Lung (tissue), 11 donors: ENCODE measurements at regions not wholly inside any gene's neighbourhood (a gene's known extent, or its start where the extent isn't known, plus 50 kb on each side); places are given as distances from the start of the nearest gene placed in this dataset.

Experiments used
- ATAC-seq: fragments of 200-7000 bp; cut with Tn5 transposase; one replicate; pipeline ENCODE4 v1.9.1; 2020; ENCODE audit warnings: moderate number of reproducible peaks; ENCODE audit not compliant: insufficient read depth, low FRiP score
- DNase-seq, 3 donors: peaks; one replicate each; pipeline ENCODE4 v3.0.0-alpha.2; 2013 to 2017
- H3K27ac ChIP-seq, 2 donors: one replicate each; pipeline ENCODE4 v1.5.1; 2013; ENCODE audit warnings: mild to moderate bottlenecking in 2 of 2, moderate library complexity in 2 of 2, control low read depth in 1 of 2, inconsistent platforms in 1 of 2, low read depth in 1 of 2, low read length in 1 of 2
- H3K27me3 ChIP-seq, 3 donors: one replicate each; pipeline ENCODE4 v1.5.1; 2013; ENCODE audit warnings: low read length in 2 of 3; ENCODE audit not compliant: control insufficient read depth in 3 of 3, insufficient read depth in 3 of 3
- H3K36me3 ChIP-seq, 4 donors: one replicate each; pipeline ENCODE4 v1.5.1; 2013; ENCODE audit warnings: low read length in 4 of 4, mild to moderate bottlenecking in 1 of 4, moderate library complexity in 1 of 4; ENCODE audit not compliant: control insufficient read depth in 4 of 4, insufficient read depth in 4 of 4
- H3K4me1 ChIP-seq, 5 donors: one replicate each; pipeline ENCODE4 v1.5.1; 2013; ENCODE audit warnings: low read length in 5 of 5, mild to moderate bottlenecking in 2 of 5, moderate library complexity in 1 of 5; ENCODE audit not compliant: control insufficient read depth in 5 of 5, insufficient read depth in 5 of 5
- H3K4me3 ChIP-seq: one replicate; pipeline ENCODE4 v1.5.1; 2013; ENCODE audit warnings: mild to moderate bottlenecking, control low read depth, moderate library complexity
- H3K9ac ChIP-seq, 2 donors: one replicate each; pipeline ENCODE4 v1.5.1; 2013; ENCODE audit warnings: low read length in 2 of 2, control low read depth in 1 of 2; ENCODE audit not compliant: insufficient read depth in 1 of 2
- H3K9me3 ChIP-seq, 4 donors: one replicate each; pipeline ENCODE4 v1.5.1; 2013; ENCODE audit warnings: low read length in 3 of 4, mild to moderate bottlenecking in 1 of 4, moderate library complexity in 1 of 4; ENCODE audit not compliant: control insufficient read depth in 4 of 4, insufficient read depth in 3 of 4
- WGBS, 2 donors: extraction: QIAGEN DNeasy Blood & Tissue Kit; methylation state at CpG; one replicate each; pipeline ENCODE4 v1.1.7; 2013; 5-methylcytosine and 5-hydroxymethylcytosine counted together
- TF ChIP-seq, protein P1 (sequence below): IDR thresholded peaks from 2 replicates; pipeline ENCODE4 v1.5.1; 2012; ENCODE audit warnings: mild to moderate bottlenecking; ENCODE audit errors: control extremely low read depth, extremely low read depth
- donor health status: control.
- donor health status: control.
- donor health status: Bipolar disorder and iron deficiency.
- donor health status: healthy.
- donor health status: DM: yes; HTN: yes; CAD: no.

GRCh38 chr18:53920312-53921075, 304.0 kb downstream of the MBD2 start:
- no peak for DNase-seq
- ATAC-seq, result no peak

GRCh38 chr18:53918091-53918490, 306.4 kb downstream of the MBD2 start:
- H3K36me3 ChIP-seq, result no peaks in the 10 kb centered on the region
- ATAC-seq (no peak), DNase-seq (no peak)
- H3K9ac ChIP-seq, result no peak overlapping the region
- H3K9me3 ChIP-seq, result peaks cover 0 to 2% (median 0%) of the 10 kb centered on the region in 4 donors
- no peak overlapping the region for H3K4me3 ChIP-seq
- TF ChIP-seq, protein P1, sequence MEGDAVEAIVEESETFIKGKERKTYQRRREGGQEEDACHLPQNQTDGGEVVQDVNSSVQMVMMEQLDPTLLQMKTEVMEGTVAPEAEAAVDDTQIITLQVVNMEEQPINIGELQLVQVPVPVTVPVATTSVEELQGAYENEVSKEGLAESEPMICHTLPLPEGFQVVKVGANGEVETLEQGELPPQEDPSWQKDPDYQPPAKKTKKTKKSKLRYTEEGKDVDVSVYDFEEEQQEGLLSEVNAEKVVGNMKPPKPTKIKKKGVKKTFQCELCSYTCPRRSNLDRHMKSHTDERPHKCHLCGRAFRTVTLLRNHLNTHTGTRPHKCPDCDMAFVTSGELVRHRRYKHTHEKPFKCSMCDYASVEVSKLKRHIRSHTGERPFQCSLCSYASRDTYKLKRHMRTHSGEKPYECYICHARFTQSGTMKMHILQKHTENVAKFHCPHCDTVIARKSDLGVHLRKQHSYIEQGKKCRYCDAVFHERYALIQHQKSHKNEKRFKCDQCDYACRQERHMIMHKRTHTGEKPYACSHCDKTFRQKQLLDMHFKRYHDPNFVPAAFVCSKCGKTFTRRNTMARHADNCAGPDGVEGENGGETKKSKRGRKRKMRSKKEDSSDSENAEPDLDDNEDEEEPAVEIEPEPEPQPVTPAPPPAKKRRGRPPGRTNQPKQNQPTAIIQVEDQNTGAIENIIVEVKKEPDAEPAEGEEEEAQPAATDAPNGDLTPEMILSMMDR, result no peak
- no peaks in the 10 kb centered on the region for H3K27me3 ChIP-seq
- no peak overlapping the region for H3K27ac ChIP-seq
- no peaks in the 10 kb centered on the region for H3K4me1 ChIP-seq
- WGBS, 2 donors, result 58 to 77% methylated on average over 2 of the region's 2 CpGs

More at GRCh38 chr18:53920312-53921075, 304.0 kb downstream of the MBD2 start:
- H3K4me3 ChIP-seq, result no peak overlapping the region
- 90 to 93% methylated on average over 25 of the region's 25 CpGs for WGBS, 2 donors
- no peaks in the 10 kb centered on the region for H3K36me3 ChIP-seq
- peaks cover 0 to 2% (median 0%) of the 10 kb centered on the region in 4 donors for H3K9me3 ChIP-seq
- H3K27ac ChIP-seq, result no peak overlapping the region
- H3K9ac ChIP-seq, result no peak overlapping the region
- TF ChIP-seq, protein P1, result no peak
- no peaks in the 10 kb centered on the region for H3K27me3 ChIP-seq
- H3K4me1 ChIP-seq, result no peaks in the 10 kb centered on the region

DNA sequence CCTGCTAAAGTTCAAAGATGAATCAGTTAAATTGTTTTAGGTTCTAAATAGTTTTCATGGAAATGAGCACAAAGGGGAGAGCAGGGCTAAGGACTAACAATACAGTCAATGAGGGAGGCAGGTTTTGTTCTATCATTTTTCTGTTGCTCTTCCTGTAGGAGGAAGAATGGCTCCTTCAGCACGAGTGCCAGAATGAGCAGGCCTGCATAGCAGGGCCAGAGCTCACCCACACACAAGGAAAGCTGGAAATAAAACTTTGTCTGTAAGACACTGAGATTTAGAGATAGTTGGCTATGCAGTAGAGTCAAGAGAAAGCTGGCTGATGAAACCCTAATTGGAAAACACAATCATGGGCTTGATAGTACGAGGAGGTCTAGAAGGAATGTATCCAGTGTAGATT, 313.3 kb downstream of the MBD2 start:
- TF ChIP-seq, protein P1, result no peak
- no peak overlapping the region for H3K4me3 ChIP-seq
- H3K4me1 ChIP-seq, result no peaks in the 10 kb centered on the region
- WGBS, 2 donors, result 66 to 69% methylated on average over 2 of the region's 2 CpGs
- H3K27me3 ChIP-seq, result no peaks in the 10 kb centered on the region
- DNase-seq (no peak), ATAC-seq (no peak)
- H3K9me3 ChIP-seq, result peaks cover 0 to under 1% (median 0%) of the 10 kb centered on the region in 4 donors
- no peak overlapping the region for H3K27ac ChIP-seq
- no peak overlapping the region for H3K9ac ChIP-seq
- H3K36me3 ChIP-seq, result no peaks in the 10 kb centered on the region
